ENCODE measurements at regions not wholly inside any gene's neighbourhood (a gene's known extent, or its start where the extent isn't known, plus 50 kb on each side); places are given as distances from the start of the nearest gene placed in this dataset.

DNA sequence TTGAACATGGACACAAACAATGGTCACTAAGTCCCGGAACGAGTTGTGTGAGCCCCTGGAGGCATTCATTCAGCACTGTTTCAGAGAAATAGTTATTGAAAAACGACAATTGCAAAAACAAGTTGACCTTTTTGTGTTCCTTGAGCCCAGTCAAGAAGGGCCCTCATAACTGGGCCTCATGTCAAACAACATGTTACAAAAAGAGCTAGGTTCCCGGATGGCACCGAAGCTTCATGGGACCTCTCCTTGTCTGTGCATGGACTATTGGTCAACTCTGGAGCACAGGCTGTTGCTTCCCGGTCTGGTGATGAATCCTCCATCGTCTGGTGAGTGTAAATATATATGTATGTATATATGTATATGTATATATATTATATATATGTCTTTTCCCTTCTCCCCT, 176.6 kb downstream of the ALG10 start:
- TF ChIP-seq, protein P1, sequence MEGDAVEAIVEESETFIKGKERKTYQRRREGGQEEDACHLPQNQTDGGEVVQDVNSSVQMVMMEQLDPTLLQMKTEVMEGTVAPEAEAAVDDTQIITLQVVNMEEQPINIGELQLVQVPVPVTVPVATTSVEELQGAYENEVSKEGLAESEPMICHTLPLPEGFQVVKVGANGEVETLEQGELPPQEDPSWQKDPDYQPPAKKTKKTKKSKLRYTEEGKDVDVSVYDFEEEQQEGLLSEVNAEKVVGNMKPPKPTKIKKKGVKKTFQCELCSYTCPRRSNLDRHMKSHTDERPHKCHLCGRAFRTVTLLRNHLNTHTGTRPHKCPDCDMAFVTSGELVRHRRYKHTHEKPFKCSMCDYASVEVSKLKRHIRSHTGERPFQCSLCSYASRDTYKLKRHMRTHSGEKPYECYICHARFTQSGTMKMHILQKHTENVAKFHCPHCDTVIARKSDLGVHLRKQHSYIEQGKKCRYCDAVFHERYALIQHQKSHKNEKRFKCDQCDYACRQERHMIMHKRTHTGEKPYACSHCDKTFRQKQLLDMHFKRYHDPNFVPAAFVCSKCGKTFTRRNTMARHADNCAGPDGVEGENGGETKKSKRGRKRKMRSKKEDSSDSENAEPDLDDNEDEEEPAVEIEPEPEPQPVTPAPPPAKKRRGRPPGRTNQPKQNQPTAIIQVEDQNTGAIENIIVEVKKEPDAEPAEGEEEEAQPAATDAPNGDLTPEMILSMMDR (IDR thresholded peaks at IDR 0.05; ENCODE audit: low read length), result no peak
- TF ChIP-seq EZH2 (IDR thresholded peaks at IDR 0.05; ENCODE audit: borderline replicate concordance, low read length), result no peak
